Motor neuron (in vitro differentiated cells): ENCODE measurements at regions not wholly inside any gene's neighbourhood (a gene's known extent, or its start where the extent isn't known, plus 50 kb on each side); places are given as distances from the start of the nearest gene placed in this dataset.
A peak's percentile ranks its signal among the peaks of the same experiment; 100 is the strongest.

Source experiments
- ATAC-seq, 8 experiments: fragments of 200-7000 bp; cut with Tn5 transposase; replicated peaks in 6 of 8; 2 replicates each; pipeline ENCODE4 v1.8.0; 2021; ENCODE audit warnings: mild to moderate bottlenecking in 8 of 8, moderate library complexity in 8 of 8
- H3K27ac ChIP-seq, 2 donors: fragments of 250-450 bp; sonication (Bioruptor Pico); 2 replicates each; pipeline ENCODE4 v1.9.0; 2021; ENCODE audit warnings: antibody characterized with exemption in 2 of 2, mild to moderate bottlenecking in 2 of 2, moderate library complexity in 1 of 2
- H3K4me1 ChIP-seq, 2 donors: fragments of 250-450 bp; sonication (Bioruptor Pico); replicated peaks in 1 of 2; 2 replicates each; pipeline ENCODE4 v1.6.1; 2021; ENCODE audit warnings: antibody characterized with exemption in 2 of 2, mild to moderate bottlenecking in 2 of 2, moderate library complexity in 1 of 2
- H3K4me3 ChIP-seq, 5 donors: fragments of 250-450 bp; sonication (Bioruptor Pico); 2 replicates each; pipeline ENCODE4 v1.9.0; 2021; ENCODE audit warnings: antibody characterized with exemption in 5 of 5, mild to moderate bottlenecking in 5 of 5, moderate library complexity in 4 of 5
- WGBS, 10 experiments: fragments of 450-650 bp; shearing (Covaris generic); methylation state at CpG; one replicate each; pipeline ENCODE4 v1.0.0; 2022; 5-methylcytosine and 5-hydroxymethylcytosine counted together
- in situ Hi-C, 9 experiments: fragments of 400-800 bp; cut with MboI; loops; one replicate each; pipeline ENCODE4 v1.15.0; 2021; ENCODE audit warnings: low sequenced_read_pairs in 9 of 9, low pct_unique_long_range_greater_than_20kb in 2 of 9; ENCODE audit not compliant: unreplicated experiment in 9 of 9

DNA sequence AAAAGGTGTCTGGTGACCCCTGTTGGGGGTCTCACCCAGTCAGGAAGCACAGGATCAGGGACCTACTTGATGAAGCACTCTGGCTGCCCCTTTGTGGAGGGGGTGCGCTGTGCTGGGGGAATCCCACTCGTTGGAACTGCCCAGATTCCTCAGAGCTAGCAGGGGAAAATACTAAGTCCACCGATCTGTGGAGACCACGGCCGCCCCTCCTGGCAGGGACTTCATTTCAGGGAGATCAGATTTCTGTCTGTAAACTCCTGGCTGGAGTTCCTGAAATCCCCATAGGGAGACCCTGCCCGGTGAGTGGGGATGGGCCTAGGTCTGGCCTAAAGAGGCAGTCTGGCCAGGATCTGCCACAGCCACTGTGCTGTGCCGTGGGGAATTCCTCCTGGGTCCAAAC, 79.3 kb upstream of the ADCY1 start:
- in situ Hi-C loops: no loop called here
- Histone ChIP-seq H3K27ac (no peak overlapping the region), H3K4me3 (no peak overlapping the region), H3K4me1 (no peaks in the 10 kb centered on the region)
- ATAC-seq: no peak
- 60% methylated on average over 1 of the region's 7 CpGs; no CpG with 5 or more reads in 9 of the 10 experiments for WGBS, 10 experiments

DNA sequence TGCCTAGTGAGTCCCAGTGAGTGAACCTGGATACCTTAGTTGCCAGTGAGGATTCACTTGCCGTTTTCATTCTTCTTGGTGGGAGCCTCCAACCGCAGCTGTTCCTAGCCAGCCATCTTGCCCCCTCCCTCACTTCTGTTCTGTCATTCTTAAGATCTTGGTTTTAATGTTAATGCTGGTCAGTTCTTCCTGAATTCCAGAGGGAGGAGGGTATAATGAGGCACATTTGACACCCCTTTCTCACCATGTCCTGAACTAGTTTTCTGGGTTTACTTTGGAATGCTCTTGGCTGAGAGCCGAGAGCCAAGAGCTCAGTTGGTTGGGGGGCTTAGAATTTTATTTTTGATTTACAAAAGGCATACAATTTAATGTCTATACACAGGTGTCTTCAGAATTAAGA, 78.5 kb upstream of the ADCY1 start:
- 40 to 100% (median 84%) methylated on average over 1 to 3 of the region's 3 CpGs; no CpG with 5 or more reads in 4 of the 10 experiments for WGBS, 10 experiments
- ATAC-seq: no peak
- H3K27ac ChIP-seq: no peak overlapping the region
- no peaks in the 10 kb centered on the region for H3K4me1 ChIP-seq
- H3K4me3 ChIP-seq: no peak overlapping the region
- in situ Hi-C loops: no loop called here

DNA sequence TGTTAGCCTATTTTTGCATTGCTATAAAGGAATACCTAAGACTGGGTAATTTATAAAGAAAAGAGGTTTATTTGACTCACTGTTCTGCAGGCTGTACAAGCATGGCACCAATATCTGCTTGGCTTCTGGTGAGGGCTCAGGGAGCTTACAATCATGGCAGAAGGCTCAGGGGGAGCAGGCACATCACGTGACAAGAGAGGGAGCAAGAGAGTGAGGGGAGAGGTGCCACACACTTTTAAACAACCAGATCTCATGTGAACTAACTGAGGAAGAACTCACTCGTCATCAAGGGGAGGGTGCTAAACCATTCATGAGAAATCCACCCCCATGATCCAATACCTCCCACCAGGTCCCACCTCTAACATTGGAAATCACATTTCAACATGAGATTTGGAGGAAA, 73.9 kb upstream of the ADCY1 start:
- no peak overlapping the region for H3K27ac ChIP-seq
- no peak overlapping the region for H3K4me3 ChIP-seq
- in situ Hi-C loops: no loop called here
- H3K4me1 ChIP-seq: peaks cover 0 to 3% of the 10 kb centered on the region in 2 donors
- WGBS, 10 experiments: 0 to 86% (median 69%) methylated on average over 1 to 2 of the region's 2 CpGs; no CpG with 5 or more reads in 4 of the 10 experiments
- ATAC-seq: no peak

DNA sequence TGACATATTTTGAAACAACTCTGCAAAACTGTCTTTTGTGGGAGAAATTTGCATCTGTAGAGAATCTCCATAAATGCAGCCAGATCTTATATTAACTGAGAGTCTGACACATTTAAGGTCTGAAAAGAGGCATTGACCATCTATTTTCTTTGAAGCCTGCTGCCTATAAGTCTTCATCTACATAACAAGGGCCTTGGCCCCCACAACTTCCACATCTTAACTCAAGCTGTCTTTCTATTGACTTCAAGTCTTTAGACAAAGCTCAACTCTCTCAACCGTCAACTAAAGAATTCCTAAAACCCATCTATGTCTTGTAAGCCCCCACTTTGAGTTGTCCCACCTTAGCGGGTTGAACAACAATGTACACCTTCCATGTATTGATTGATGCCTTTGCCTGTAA, 72.4 kb upstream of the ADCY1 start:
- H3K4me3 ChIP-seq: no peak overlapping the region
- no peak overlapping the region for H3K27ac ChIP-seq
- peaks cover 0 to 3% of the 10 kb centered on the region in 2 donors for H3K4me1 ChIP-seq
- 0 to 56% (median 8%) methylated on average over 1 to 2 of the region's 2 CpGs; no CpG with 5 or more reads in 6 of the 10 experiments for WGBS, 10 experiments
- ATAC-seq: no peak
- in situ Hi-C loops: no loop called here

DNA sequence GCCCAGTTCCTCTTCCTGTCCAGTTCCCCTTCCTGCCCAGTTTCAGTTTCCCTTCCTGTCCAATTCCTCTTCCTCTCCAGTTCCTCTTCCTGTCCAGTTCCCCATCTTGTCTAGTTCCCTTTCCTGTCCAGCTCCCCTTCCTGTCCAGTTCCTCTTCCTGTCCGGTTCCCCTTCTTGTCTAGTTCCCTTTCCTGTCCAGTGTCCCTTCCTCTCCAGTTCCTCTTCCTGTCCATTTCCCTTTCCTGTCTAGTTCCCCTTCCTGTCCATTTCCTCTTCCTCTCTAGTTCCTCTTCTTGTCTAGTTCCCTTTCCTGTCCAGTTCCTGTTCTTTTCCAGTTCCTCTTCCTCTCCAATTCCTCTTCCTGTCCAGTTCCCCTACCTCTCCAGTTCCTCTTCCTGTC, 68.1 kb upstream of the ADCY1 start:
- ATAC-seq: no peak
- WGBS, 10 experiments: 0 to 80% (median 41%) methylated on average over 1 of the region's 1 CpG; no CpG with 5 or more reads in 2 of the 10 experiments
- H3K4me1 ChIP-seq: peaks cover 0 to 3% of the 10 kb centered on the region in 2 donors
- no peak overlapping the region for H3K4me3 ChIP-seq
- no peak overlapping the region for H3K27ac ChIP-seq
- in situ Hi-C loops: no loop called here

DNA sequence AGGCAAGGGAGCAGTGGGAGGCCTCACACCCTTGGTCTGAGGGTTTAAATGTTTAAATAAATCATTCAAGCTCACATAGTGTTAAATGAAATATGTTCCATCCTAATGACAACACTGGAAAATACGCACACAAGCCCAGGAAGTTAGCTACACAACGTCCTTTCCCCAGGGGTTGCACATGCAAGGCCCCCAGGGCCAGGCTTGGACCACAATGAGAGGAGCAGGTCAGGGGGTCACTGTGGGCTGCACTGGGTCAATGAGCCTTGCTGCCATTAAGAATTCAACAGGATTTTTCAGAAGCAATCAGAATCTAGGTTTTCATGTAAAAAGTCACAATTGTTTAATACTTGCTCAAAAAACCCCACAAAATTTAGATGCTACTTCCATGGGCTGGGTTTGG, 64.9 kb upstream of the ADCY1 start:
- no peak for ATAC-seq
- H3K4me3 ChIP-seq: no peak overlapping the region
- in situ Hi-C loops: no loop called here
- H3K27ac ChIP-seq: no peak overlapping the region
- 8 to 83% (median 70%) methylated on average over 1 to 2 of the region's 2 CpGs; no CpG with 5 or more reads in 4 of the 10 experiments for WGBS, 10 experiments
- no peaks in the 10 kb centered on the region for H3K4me1 ChIP-seq

DNA sequence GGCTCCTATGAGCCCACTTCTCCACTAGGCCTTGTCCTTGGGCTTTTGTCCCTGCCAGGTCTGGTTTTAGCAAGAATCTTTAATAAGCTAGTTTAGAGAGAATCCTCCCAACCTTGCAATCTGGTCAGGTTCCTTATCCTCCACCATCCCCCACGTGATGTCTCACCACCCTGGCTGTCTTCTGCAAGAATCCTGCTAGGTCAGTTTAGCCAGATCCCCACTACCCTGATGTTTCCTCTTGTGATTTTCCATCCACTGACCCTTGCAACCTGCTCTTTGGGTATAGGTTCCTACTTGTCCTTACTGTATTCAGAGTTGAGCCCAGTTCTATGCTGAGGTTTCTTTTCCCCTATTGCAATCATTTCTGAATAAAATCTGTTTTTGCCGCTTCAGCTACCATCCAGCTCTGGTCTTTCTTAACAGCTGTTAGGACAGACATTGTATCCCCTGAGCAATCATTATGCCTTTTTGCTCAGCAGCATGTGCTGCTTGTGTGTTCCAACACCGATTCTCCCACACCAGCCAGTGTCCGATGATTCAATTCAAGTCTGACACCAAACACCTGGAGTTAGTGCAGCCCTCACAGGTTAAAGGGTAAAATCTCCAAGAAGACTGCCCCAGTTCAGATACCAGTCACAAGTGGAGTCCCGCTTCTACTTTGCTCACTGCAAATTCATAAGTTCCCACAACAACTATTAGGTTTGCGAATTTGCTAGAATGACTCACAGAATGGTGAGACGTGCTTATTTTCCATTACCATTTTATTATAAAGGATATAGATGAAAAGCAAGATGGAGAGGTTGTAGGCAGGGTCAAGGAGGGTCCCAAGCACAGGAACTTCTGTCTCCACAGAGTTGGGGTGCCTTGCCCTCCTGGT, 62.2 kb upstream of the ADCY1 start:
- WGBS, 10 experiments: 5 to 97% (median 72%) methylated on average over 1 to 6 of the region's 7 CpGs
- no peak overlapping the region for H3K27ac ChIP-seq
- peak in 3 of 8 experiments; percentile 48 to 76 (median 59) for ATAC-seq
- H3K4me1 ChIP-seq: no peaks in the 10 kb centered on the region
- no peak overlapping the region for H3K4me3 ChIP-seq
- in situ Hi-C loops: no loop called here

DNA sequence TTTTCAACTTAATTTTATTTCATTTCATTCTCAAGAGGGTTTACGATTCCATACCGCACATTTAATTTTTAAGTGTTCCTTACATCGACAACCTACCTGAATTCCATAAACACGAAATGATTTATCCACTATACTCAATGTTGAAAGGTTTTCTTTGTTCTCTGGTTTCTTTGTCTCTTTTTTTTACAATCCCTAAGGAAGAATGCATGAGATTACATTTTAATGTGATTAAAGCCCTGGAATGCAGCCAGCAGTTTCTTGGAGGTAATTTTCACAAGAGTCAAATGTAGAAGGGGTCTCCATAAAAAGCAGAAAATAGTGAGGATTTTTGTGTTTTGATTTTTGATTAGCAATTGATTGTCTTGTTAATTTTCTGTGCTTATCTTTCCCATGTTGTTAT, 59.2 kb upstream of the ADCY1 start:
- 39 to 82% (median 56%) methylated on average over 1 to 4 of the region's 4 CpGs for WGBS, 10 experiments
- H3K4me3 ChIP-seq: no peak overlapping the region

DNA sequence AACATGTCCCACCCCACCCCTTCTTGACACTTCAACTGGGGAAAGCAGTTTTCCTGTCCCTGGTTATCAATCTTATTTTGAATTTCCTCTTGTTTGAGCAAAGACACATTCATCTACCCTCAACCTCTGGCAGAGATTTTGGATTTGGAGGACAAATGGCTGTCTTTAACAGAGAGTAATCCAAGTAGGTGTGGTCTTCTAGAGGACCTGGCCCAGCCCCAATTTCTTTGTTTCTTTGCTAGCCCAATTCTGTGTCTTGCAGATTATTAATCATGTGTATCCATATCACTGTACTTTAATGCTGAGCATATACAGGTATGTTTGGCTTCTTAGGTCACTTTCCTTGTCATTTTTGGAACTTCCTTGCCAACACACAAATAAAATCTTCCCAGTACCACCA, 58.8 kb upstream of the ADCY1 start:
- no peak for ATAC-seq
- in situ Hi-C loops: no loop called here
- no peak overlapping the region for H3K27ac ChIP-seq

More for the DNA sequence above, 59.2 kb upstream of the ADCY1 start:
- Histone ChIP-seq H3K4me1 (no peaks in the 10 kb centered on the region), H3K27ac (no peak overlapping the region)
- in situ Hi-C loops: no loop called here
- ATAC-seq: no peak

More for the DNA sequence above, 58.8 kb upstream of the ADCY1 start:
- Histone ChIP-seq H3K4me3 (no peak overlapping the region), H3K4me1 (no peaks in the 10 kb centered on the region)
